Endothelial cell of umbilical vein (primary cell): ENCODE measurements at regions not wholly inside any gene's neighbourhood (a gene's known extent, or its start where the extent isn't known, plus 50 kb on each side); places are given as distances from the start of the nearest gene placed in this dataset.

ENCODE experiments used
- BruUV-seq: library from RNA; stranded (reverse); fragments of 400-500 nt; replicated peaks from 2 replicates; lab custom pipeline; 2021; lab: Mats Ljungman, UMichigan
- CTCF ChIA-PET: fragments of 300-600, 350-600 bp; sonication (Branson Sonifier 250); formaldehyde crosslinking; loops from one replicate; lab custom pipeline; 2021; ENCODE audit warnings: antibody characterized with exemption, inconsistent platforms; lab: Charles Lee
- POLR2A ChIA-PET: fragments of 300-600, 350-600 bp; sonication (Branson Sonifier 250); formaldehyde crosslinking; loops from one replicate; lab custom pipeline; 2021; ENCODE audit warnings: antibody characterized with exemption, inconsistent platforms; lab: Charles Lee
- DNase-seq: peaks from one replicate; pipeline ENCODE4 v3.0.0-alpha.2; 2011; ENCODE audit warnings: low read depth, low spot score
- FAIRE-seq: peaks from 2 replicates; lab custom pipeline; 2011; peaks lifted over from hg19 to GRCh38; lab: Jason Lieb, UNC
- H2AFZ ChIP-seq: 2 replicates; pipeline ENCODE4 v1.6.0; 2012; ENCODE audit warnings: low read depth, low read length, control low read depth, inconsistent platforms
- H3K27ac ChIP-seq: 2 replicates; pipeline ENCODE4 v1.5.1; 2011; ENCODE audit warnings: low read depth, mild to moderate bottlenecking, control low read depth, low read length, moderate library complexity; ENCODE audit not compliant: insufficient read depth
- H3K27me3 ChIP-seq, 2 experiments: 2 replicates each; pipeline versions ENCODE4 v1.6.0 to v1.6.1; 2011; ENCODE audit warnings: low read length in 2 of 2, mixed read lengths in 1 of 2; ENCODE audit not compliant: control insufficient read depth in 2 of 2, insufficient read depth in 2 of 2
- H3K36me3 ChIP-seq, 2 experiments: 2 replicates in 1 of 2; 3 replicates in 1 of 2; pipeline ENCODE4 v1.5.1; 2011; ENCODE audit warnings: low read length in 2 of 2, mild to moderate bottlenecking in 1 of 2, moderate library complexity in 1 of 2; ENCODE audit not compliant: control insufficient read depth in 2 of 2, insufficient read depth in 2 of 2; ENCODE audit errors: extremely low read depth in 1 of 2
- H3K4me1 ChIP-seq: 3 replicates; pipeline ENCODE4 v1.5.1; 2011; ENCODE audit warnings: mild to moderate bottlenecking, low read length; ENCODE audit not compliant: control insufficient read depth, insufficient read depth; ENCODE audit errors: extremely low read depth
- H3K4me2 ChIP-seq: 2 replicates; pipeline ENCODE4 v1.6.1; 2011; ENCODE audit warnings: low read length, control low read depth, mixed read lengths; ENCODE audit not compliant: insufficient read depth
- H3K4me3 ChIP-seq, 3 experiments: fragments of 200-600 bp in 1 of 3; sonication (generic), shearing (Covaris generic) in 1 of 3; replicated peaks in 1 of 3; 2 replicates each; pipeline ENCODE4 v1.5.1; 2011 to 2016; ENCODE audit warnings: control low read depth in 3 of 3, low read length in 3 of 3, mild to moderate bottlenecking in 2 of 3, inconsistent platforms in 1 of 3, low read depth in 1 of 3, moderate library complexity in 1 of 3; ENCODE audit not compliant: insufficient read depth in 1 of 3
- H3K79me2 ChIP-seq: 2 replicates; pipeline ENCODE4 v1.6.0; 2012; ENCODE audit warnings: low read length, inconsistent platforms; ENCODE audit not compliant: control insufficient read depth, insufficient read depth
- H3K9ac ChIP-seq: replicated peaks from 2 replicates; pipeline ENCODE3; 2011; ENCODE audit warnings: low read length, control low read depth; ENCODE audit not compliant: insufficient read depth; ENCODE audit errors: extremely low read depth
- H3K9me1 ChIP-seq: replicated peaks from 3 replicates; pipeline ENCODE4 v1.6.0; 2011; ENCODE audit warnings: mild to moderate bottlenecking, low read length; ENCODE audit not compliant: control insufficient read depth, insufficient read depth; ENCODE audit errors: extremely low read depth
- H3K9me3 ChIP-seq: replicated peaks from 2 replicates; pipeline ENCODE4 v1.5.1; 2012; ENCODE audit warnings: low read length, inconsistent platforms; ENCODE audit not compliant: control insufficient read depth, insufficient read depth
- H4K20me1 ChIP-seq: replicated peaks from 2 replicates; pipeline ENCODE3; 2011; ENCODE audit warnings: mild to moderate bottlenecking, low read length; ENCODE audit not compliant: control insufficient read depth, insufficient read depth; ENCODE audit errors: extremely low read depth
- EZH2 ChIP-seq: IDR thresholded peaks from 2 replicates; pipeline ENCODE4 v1.6.1; 2012; ENCODE audit warnings: borderline replicate concordance, low read depth, mild to moderate bottlenecking, moderate library complexity, low read length, inconsistent platforms; ENCODE audit not compliant: severe bottlenecking
- FOS ChIP-seq: IDR thresholded peaks from 2 replicates; pipeline ENCODE4 v1.6.1; 2011; ENCODE audit warnings: mild to moderate bottlenecking, low read length, moderate library complexity, borderline replicate concordance; ENCODE audit not compliant: insufficient read depth
- GATA2 ChIP-seq: IDR thresholded peaks from 2 replicates; pipeline ENCODE4 v1.7.0; 2011; ENCODE audit warnings: low read depth, mild to moderate bottlenecking, moderate library complexity, mixed read lengths, low read length; ENCODE audit not compliant: insufficient read length, insufficient read depth
- JUN ChIP-seq: IDR thresholded peaks from 2 replicates; pipeline ENCODE4 v1.6.1; 2011; ENCODE audit warnings: borderline replicate concordance, low read depth; ENCODE audit not compliant: insufficient read length, insufficient read depth
- MYC ChIP-seq: IDR thresholded peaks from one replicate; pipeline ENCODE4 v1.6.1; 2011; ENCODE audit warnings: mild to moderate bottlenecking, low read depth, low read length
- POLR2A ChIP-seq: IDR thresholded peaks from 2 replicates; pipeline ENCODE4 v1.6.1; 2012; ENCODE audit warnings: low read depth, mild to moderate bottlenecking, control low read depth, low read length
- POLR2AphosphoS5 ChIP-seq: IDR thresholded peaks from 2 replicates; pipeline ENCODE4 v1.6.1; 2012; ENCODE audit warnings: low read depth, mild to moderate bottlenecking, control low read depth, low read length, moderate library complexity; ENCODE audit not compliant: insufficient read depth
- dilution Hi-C: fragments of 300-500 bp; cut with MboI; formaldehyde crosslinking; loops from one replicate; pipeline ENCODE4 v1.15.0; 2019; ENCODE audit warnings: low sequenced_read_pairs; ENCODE audit not compliant: extremely low pct_ligation_motif_present
- intact Hi-C: fragments of 100-400 bp; cut with micrococcal nuclease; formaldehyde crosslinking; loops from one replicate; pipeline ENCODE4 v1.10.0; 2022
- TF ChIP-seq, protein P1 (sequence below), 2 donors: IDR thresholded peaks; 1 replicate in 1 of 2; 2 replicates in 1 of 2; pipeline ENCODE4 v1.5.1; 2011; ENCODE audit warnings: low read length in 2 of 2, mild to moderate bottlenecking in 2 of 2, moderate library complexity in 2 of 2, control low read depth in 1 of 2, inconsistent platforms in 1 of 2, low read depth in 1 of 2; ENCODE audit not compliant: insufficient read depth in 1 of 2; ENCODE audit errors: extremely low read depth in 1 of 2
- TF ChIP-seq, protein P2 (sequence below): IDR thresholded peaks from 2 replicates; pipeline ENCODE4 v1.6.1; 2011; ENCODE audit not compliant: insufficient read depth, insufficient read length

DNA sequence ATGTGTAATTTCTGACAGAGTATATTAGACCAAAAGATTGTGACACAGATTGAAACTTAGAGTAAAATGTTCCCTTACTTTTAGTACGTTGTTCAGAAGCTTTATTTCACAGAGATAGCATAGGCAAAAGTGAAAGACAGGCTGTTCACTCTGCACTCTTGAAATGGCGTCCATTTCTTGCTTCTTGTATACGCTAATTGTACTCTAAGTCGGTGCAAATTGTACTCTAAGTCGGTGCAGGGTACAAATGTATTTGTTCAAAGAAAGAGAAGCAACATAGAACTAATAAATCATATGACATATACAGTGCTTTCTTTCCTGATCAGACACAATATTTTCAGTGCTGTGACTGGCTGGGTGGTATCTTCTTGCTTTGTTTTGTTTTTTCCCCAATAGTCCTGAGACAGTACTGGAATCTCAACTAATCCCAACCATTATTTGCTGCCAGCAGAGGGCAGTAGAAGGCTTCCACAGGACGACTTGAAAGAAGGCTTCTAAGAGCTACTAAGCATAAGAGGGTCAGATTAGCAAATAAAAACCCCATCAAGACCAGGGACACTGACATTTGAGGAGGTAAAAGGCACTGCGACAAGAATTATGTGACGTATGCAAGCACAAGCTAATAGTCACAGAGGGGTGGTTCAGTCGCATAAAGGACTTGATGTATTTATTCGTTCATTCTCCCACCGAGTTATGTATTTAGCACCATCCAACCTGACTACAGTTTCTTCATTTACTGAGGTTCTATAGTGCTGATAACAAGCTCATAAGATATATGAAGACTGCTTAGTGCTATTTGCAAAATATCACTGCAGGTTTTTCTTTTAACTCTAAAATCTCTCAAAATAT lies 831.8 kb downstream of the TAF11L14 start:
- Histone ChIP-seq H3K9me1 (no peaks in the 10 kb centered on the region), H3K4me2 (no peak overlapping the region), H4K20me1 (no peaks in the 10 kb centered on the region), H3K9ac (no peak overlapping the region), H2AFZ (no peak overlapping the region), H3K79me2 (no peaks in the 10 kb centered on the region), H3K4me3 (no peak overlapping the region), H3K36me3 (no peaks in the 10 kb centered on the region), H3K27ac (no peak overlapping the region), H3K27me3 (no peaks in the 10 kb centered on the region), H3K4me1 (no peaks in the 10 kb centered on the region), H3K9me3 (no peaks in the 10 kb centered on the region)
- POLR2A ChIA-PET: no interaction called here
- FAIRE-seq (peak; percentile 63), DNase-seq (peak; percentile 10)
- intact Hi-C loops: no loop called here
- BruUV-seq: no TSS peak
- dilution Hi-C loops: no loop called here
- no peak for TF ChIP-seq EZH2
- TF ChIP-seq, protein P1, sequence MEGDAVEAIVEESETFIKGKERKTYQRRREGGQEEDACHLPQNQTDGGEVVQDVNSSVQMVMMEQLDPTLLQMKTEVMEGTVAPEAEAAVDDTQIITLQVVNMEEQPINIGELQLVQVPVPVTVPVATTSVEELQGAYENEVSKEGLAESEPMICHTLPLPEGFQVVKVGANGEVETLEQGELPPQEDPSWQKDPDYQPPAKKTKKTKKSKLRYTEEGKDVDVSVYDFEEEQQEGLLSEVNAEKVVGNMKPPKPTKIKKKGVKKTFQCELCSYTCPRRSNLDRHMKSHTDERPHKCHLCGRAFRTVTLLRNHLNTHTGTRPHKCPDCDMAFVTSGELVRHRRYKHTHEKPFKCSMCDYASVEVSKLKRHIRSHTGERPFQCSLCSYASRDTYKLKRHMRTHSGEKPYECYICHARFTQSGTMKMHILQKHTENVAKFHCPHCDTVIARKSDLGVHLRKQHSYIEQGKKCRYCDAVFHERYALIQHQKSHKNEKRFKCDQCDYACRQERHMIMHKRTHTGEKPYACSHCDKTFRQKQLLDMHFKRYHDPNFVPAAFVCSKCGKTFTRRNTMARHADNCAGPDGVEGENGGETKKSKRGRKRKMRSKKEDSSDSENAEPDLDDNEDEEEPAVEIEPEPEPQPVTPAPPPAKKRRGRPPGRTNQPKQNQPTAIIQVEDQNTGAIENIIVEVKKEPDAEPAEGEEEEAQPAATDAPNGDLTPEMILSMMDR (IDR thresholded peaks at IDR 0.05; ENCODE audit: extremely low read depth in 1 of 2, insufficient read depth in 1 of 2, low read depth in 1 of 2, low read length in 2 of 2): peak; percentile 41 to 45
- TF ChIP-seq POLR2AphosphoS5: no peak
- TF ChIP-seq POLR2A: no peak
- CTCF ChIA-PET: interaction anchor here (1.0 kb wide), 1 partner anchor 1142 kb away, joined by 10 read pairs; no protein-coding TSS in a partner anchor

DNA sequence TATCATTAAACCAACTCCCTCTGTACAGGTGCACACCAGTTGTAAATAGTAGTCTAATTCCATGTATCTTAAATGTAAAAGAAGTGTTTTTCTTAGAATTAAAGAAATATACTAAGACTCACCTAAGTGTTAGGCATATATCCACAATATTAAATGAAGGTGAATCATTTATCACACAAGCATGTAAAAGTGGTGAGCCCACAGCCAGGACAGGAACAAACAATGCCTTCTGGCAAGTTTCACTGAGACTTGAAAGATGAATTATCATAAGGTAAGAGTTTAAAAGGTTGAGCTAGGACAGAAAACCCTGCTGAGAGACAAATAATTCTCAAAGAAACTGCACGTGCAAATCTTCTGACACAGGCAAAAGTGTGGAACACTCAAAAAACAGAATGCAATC lies 832.5 kb downstream of the TAF11L14 start:
- no TSS peak for BruUV-seq
- POLR2A ChIA-PET: no interaction called here
- FAIRE-seq (no peak), DNase-seq (no peak)
- Histone ChIP-seq H3K9ac (no peak overlapping the region), H3K27me3 (no peaks in the 10 kb centered on the region), H3K4me1 (no peaks in the 10 kb centered on the region), H4K20me1 (no peaks in the 10 kb centered on the region), H3K9me3 (no peaks in the 10 kb centered on the region), H3K4me2 (no peak overlapping the region), H3K27ac (no peak overlapping the region), H3K36me3 (no peaks in the 10 kb centered on the region), H3K79me2 (no peaks in the 10 kb centered on the region), H3K4me3 (no peak overlapping the region), H3K9me1 (no peaks in the 10 kb centered on the region), H2AFZ (no peak overlapping the region)
- TF ChIP-seq EZH2: no peak
- TF ChIP-seq POLR2AphosphoS5: no peak
- no peak for TF ChIP-seq GATA2
- no peak for TF ChIP-seq JUN
- no peak for TF ChIP-seq FOS
- no peak for TF ChIP-seq POLR2A
- TF ChIP-seq, protein P1 (IDR thresholded peaks at IDR 0.05; ENCODE audit: extremely low read depth in 1 of 2, insufficient read depth in 1 of 2, low read depth in 1 of 2, low read length in 2 of 2): no peak
- TF ChIP-seq, protein P2, sequence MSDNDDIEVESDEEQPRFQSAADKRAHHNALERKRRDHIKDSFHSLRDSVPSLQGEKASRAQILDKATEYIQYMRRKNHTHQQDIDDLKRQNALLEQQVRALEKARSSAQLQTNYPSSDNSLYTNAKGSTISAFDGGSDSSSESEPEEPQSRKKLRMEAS: no peak
- TF ChIP-seq MYC: no peak
- CTCF ChIA-PET: interaction anchor here (1.0 kb wide), 1 partner anchor 1141 kb away, joined by 10 read pairs; no protein-coding TSS in a partner anchor
- intact Hi-C loops: no loop called here
- dilution Hi-C loops: no loop called here
